BE2C (cell line): ENCODE measurements at regions not wholly inside any gene's neighbourhood (a gene's known extent, or its start where the extent isn't known, plus 50 kb on each side); places are given as distances from the start of the nearest gene placed in this dataset.

Source experiments
- DNase-seq: peaks from one replicate; pipeline ENCODE4 v3.0.0-alpha.2; 2020
- H3K27me3 ChIP-seq: fragments of 250-450 bp; sonication (Bioruptor Pico); 2 replicates; pipeline ENCODE4 v1.5.1; 2020; ENCODE audit warnings: mild to moderate bottlenecking
- H3K36me3 ChIP-seq: fragments of 250-450 bp; sonication (Bioruptor Pico); 2 replicates; pipeline ENCODE4 v1.5.1; 2020; ENCODE audit warnings: mild to moderate bottlenecking
- H3K4me1 ChIP-seq: fragments of 250-450 bp; sonication (Bioruptor Pico); 2 replicates; pipeline ENCODE4 v1.5.1; 2020
- H3K4me3 ChIP-seq: 2 replicates; pipeline ENCODE4 v1.5.1; 2011; ENCODE audit warnings: low read depth, low read length
- H3K9me3 ChIP-seq: fragments of 250-450 bp; sonication (Bioruptor Pico); 2 replicates; pipeline ENCODE4 v1.5.1; 2020
- TF ChIP-seq, protein P1 (sequence below): IDR thresholded peaks from 2 replicates; pipeline ENCODE4 v1.5.1; 2012; ENCODE audit warnings: mild to moderate bottlenecking, low read depth, low read length

DNA sequence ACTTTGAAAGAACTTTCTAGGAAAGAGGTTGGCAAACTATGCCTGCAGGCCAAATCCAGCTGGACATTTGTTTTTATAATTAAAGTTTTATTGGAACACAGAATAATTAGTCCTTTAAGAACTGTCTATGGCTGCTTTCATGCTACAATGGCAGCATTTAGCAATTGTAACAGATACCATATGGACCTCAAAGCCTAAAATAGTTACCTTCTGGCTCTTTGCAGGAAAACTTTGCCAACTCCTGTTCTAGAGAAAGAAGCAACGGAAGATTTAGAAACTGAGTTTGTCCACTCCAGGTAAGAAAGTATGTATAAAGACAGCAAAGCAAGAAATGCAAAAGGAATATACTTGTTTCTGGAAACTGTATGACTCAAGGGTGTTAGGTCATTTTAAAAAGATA, 281.7 kb upstream of the TRPM3 start:
- no peaks in the 10 kb centered on the region for H3K36me3 ChIP-seq
- H3K4me3 ChIP-seq: no peak overlapping the region
- H3K9me3 ChIP-seq: no peaks in the 10 kb centered on the region
- H3K4me1 ChIP-seq: no peaks in the 10 kb centered on the region
- TF ChIP-seq, protein P1, sequence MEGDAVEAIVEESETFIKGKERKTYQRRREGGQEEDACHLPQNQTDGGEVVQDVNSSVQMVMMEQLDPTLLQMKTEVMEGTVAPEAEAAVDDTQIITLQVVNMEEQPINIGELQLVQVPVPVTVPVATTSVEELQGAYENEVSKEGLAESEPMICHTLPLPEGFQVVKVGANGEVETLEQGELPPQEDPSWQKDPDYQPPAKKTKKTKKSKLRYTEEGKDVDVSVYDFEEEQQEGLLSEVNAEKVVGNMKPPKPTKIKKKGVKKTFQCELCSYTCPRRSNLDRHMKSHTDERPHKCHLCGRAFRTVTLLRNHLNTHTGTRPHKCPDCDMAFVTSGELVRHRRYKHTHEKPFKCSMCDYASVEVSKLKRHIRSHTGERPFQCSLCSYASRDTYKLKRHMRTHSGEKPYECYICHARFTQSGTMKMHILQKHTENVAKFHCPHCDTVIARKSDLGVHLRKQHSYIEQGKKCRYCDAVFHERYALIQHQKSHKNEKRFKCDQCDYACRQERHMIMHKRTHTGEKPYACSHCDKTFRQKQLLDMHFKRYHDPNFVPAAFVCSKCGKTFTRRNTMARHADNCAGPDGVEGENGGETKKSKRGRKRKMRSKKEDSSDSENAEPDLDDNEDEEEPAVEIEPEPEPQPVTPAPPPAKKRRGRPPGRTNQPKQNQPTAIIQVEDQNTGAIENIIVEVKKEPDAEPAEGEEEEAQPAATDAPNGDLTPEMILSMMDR: no peak
- DNase-seq: no peak
- H3K27me3 ChIP-seq: peaks cover 5% of the 10 kb centered on the region; the same call in 1 of the 2 replicates

DNA sequence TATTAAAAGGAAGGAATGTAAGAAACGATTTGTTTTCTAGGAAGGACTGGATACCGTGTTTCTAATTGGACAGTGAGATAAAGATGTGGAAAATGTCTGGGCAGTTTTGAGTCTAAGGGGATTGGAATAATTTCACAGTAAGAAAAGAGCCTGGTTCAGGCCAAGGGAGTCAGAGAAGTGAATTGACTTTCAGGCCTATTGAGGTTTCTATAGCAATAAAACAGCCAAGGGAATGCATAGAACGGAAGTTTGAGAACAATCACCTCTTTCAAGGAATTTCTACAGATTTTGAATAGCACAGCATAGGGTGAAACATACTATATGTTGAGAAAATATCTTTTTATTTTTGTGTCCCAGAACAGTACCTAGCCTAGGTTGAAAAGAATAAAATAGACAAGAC, 271.6 kb upstream of the TRPM3 start:
- DNase-seq: no peak
- H3K27me3 ChIP-seq: peaks cover 8% of the 10 kb centered on the region; the same call in 1 of the 2 replicates
- TF ChIP-seq, protein P1: no peak
- no peak overlapping the region for H3K4me3 ChIP-seq
- no peaks in the 10 kb centered on the region for H3K9me3 ChIP-seq
- no peaks in the 10 kb centered on the region for H3K4me1 ChIP-seq
- H3K36me3 ChIP-seq: no peaks in the 10 kb centered on the region

DNA sequence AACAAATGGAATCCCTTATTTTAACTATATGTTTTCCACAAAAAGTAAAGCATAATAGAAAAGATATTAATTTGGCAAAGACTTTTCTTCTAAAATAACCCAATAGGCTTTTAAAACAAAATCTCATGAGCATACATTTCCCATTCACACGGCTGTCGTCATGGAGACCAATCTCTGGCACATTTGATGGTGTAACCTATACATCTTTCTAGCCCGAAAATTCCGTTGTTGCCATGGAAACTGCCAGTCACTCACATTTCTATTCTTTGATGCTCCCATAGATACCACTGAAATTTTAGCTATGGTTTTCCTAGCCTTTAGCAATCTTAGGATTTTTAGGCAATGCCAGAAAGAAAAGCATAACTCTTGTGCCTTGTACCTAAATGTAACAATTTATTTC, 262.9 kb upstream of the TRPM3 start:
- no peaks in the 10 kb centered on the region for H3K4me1 ChIP-seq
- no peak for DNase-seq
- TF ChIP-seq, protein P1: no peak
- H3K36me3 ChIP-seq: no peaks in the 10 kb centered on the region
- H3K9me3 ChIP-seq: no peaks in the 10 kb centered on the region; the same call in 1 of the 2 replicates
- H3K27me3 ChIP-seq: peaks cover 3% of the 10 kb centered on the region; the same call in 1 of the 2 replicates
- H3K4me3 ChIP-seq: no peak overlapping the region

DNA sequence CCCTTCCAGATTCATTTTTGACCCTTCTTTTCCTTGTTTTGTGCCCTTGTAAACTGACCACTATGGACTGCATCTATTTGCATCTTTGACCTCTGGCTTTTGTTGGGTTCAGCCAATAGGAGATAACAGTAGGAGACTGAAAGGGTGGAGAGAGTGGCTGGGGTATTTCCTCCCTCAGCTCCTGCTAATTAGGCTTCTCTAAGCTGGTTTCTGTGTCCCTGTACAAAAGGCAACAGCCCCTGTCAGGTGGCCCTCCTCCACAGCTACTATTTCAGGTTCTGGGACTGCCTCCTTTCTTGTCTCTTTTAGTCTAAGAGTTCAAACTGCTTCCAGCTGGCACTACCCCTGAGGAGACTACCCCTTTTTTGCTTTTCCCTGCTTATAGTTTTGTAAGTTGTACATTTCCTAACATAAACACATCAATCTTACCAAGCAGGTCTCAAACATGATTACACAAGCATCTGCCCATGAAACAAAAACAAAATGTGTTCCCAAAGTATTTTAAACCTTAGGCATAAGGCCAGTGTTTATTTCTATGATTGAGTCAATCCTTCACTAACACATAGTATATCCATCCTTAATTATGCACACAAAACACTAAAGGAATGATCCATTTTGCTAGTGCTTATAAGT, 262.0 kb upstream of the TRPM3 start:
- DNase-seq: no peak
- H3K27me3 ChIP-seq: peaks cover 6% of the 10 kb centered on the region
- H3K9me3 ChIP-seq: no peaks in the 10 kb centered on the region; the same call in 1 of the 2 replicates
- no peaks in the 10 kb centered on the region for H3K4me1 ChIP-seq
- TF ChIP-seq, protein P1: no peak
- H3K36me3 ChIP-seq: no peaks in the 10 kb centered on the region
- H3K4me3 ChIP-seq: no peak overlapping the region

DNA sequence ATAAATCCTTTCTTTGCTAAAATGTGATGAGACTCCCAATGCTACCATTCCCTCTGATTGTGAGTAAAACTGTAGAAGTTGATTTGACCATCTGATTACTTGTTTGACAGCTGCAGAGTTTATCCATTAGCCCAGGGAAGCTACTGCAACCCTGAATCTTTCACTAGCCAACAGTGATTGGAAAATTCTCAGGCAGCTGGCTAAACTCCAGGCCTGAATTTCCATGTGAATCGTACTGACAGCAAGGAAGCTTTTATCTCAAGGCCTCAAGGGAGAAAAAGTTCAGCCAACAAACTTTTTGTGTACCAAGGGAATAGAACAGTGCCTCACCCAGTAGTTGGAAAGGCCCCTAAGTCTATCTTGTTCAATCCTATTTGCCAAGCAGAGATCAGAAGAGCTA, 246.7 kb upstream of the TRPM3 start:
- H3K27me3 ChIP-seq: peaks cover 7% of the 10 kb centered on the region; the same call in 1 of the 2 replicates
- TF ChIP-seq, protein P1: no peak
- no peak overlapping the region for H3K4me3 ChIP-seq
- H3K4me1 ChIP-seq: no peaks in the 10 kb centered on the region
- H3K9me3 ChIP-seq: no peaks in the 10 kb centered on the region
- no peaks in the 10 kb centered on the region for H3K36me3 ChIP-seq
- no peak for DNase-seq

DNA sequence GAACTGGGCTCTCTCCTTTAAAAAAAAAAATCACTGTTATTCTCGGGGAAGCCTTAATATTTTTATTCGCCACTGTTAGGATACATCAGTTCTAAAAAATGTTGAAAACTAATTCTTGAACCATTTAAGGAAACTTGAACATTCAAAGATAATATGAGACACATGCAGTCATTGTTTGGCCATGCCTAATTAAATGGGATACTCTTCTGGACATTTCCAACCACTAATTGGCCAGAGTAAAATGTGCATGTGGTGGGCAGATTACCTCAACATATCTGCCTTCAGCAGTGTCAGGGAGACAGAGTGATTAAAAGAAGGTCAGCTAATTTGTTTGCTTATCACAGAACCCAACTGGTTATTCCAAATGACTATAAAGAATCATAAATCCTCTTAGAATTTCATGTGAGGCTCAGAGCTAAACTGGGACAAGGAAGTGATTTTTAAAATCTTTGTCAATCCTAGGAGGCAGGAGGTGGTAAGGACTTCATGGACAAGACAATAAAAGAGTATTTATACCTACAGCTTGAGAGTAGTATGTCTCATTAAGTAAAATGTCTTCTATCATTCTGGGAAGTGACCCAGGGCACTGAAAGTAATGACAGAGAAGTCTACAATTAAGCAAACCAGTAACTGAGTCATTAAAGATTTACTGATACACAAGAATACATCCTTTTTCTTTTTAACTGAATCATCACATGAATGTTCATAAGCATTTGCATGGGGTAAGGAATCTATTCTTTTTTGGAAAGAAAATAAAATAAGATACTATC, 242.9 kb upstream of the TRPM3 start:
- peaks cover 7% of the 10 kb centered on the region; the same call in 1 of the 2 replicates for H3K27me3 ChIP-seq
- no peak overlapping the region for H3K4me3 ChIP-seq
- TF ChIP-seq, protein P1: no peak
- H3K4me1 ChIP-seq: no peaks in the 10 kb centered on the region
- H3K9me3 ChIP-seq: no peaks in the 10 kb centered on the region
- DNase-seq: no peak
- no peaks in the 10 kb centered on the region for H3K36me3 ChIP-seq
